ENCODE measurements at regions not wholly inside any gene's neighbourhood (a gene's known extent, or its start where the extent isn't known, plus 50 kb on each side); places are given as distances from the start of the nearest gene placed in this dataset.

DNA sequence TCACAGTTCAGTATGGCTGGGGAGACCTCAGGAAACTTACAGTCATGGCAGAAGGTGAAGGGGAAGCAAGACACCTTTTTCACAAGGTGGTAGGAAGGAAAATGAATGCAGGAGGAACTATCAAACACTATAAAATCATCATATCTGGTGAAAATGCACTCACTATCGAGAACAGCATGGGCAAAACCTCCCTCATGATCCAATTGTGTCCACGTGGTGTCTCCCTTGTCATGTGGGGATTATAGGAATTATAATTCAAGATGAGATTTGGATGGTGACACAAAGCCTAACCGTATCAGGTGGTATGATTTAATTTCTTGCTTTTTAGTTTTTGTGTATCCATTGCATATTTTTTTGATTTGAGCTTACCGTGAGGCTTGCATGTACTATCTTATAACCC, 133.2 kb upstream of the SYNCRIP start:
- TF ChIP-seq POLR2A (IDR thresholded peaks at IDR 0.05): no peak
- TF ChIP-seq, protein P1, sequence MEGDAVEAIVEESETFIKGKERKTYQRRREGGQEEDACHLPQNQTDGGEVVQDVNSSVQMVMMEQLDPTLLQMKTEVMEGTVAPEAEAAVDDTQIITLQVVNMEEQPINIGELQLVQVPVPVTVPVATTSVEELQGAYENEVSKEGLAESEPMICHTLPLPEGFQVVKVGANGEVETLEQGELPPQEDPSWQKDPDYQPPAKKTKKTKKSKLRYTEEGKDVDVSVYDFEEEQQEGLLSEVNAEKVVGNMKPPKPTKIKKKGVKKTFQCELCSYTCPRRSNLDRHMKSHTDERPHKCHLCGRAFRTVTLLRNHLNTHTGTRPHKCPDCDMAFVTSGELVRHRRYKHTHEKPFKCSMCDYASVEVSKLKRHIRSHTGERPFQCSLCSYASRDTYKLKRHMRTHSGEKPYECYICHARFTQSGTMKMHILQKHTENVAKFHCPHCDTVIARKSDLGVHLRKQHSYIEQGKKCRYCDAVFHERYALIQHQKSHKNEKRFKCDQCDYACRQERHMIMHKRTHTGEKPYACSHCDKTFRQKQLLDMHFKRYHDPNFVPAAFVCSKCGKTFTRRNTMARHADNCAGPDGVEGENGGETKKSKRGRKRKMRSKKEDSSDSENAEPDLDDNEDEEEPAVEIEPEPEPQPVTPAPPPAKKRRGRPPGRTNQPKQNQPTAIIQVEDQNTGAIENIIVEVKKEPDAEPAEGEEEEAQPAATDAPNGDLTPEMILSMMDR (IDR thresholded peaks at IDR 0.05): no peak

Data from right lobe of liver (tissue), 4 donors.